ENCODE measurements at regions not wholly inside any gene's neighbourhood (a gene's known extent, or its start where the extent isn't known, plus 50 kb on each side); places are given as distances from the start of the nearest gene placed in this dataset.
"Not testable (repeated sequence)": the region's sequence is repeated elsewhere in the genome, so short reads cannot be mapped to it uniquely, and the experiment has no call there.

- not testable (repeated sequence) for DNase-seq
Measured at GRCh38 chr4:27075603-27076002, 215.0 kb downstream of the STIM2 start.

- DNase-seq, result no peak
Measured at GRCh38 chr4:27078934-27079455, 218.4 kb downstream of the STIM2 start.

GRCh38 chr4:27081675-27082586 lies 221.3 kb downstream of the STIM2 start:
- no peak for DNase-seq

- DNase-seq, result no peak
Measured at GRCh38 chr4:27082776-27083175, 222.1 kb downstream of the STIM2 start.

- DNase-seq, result peak; percentile 19 to 32
Measured at GRCh38 chr4:27084685-27085361, 224.2 kb downstream of the STIM2 start.

- no peak for DNase-seq
Measured at GRCh38 chr4:27085396-27085795, 224.8 kb downstream of the STIM2 start.

GRCh38 chr4:27087306-27088045 lies 226.8 kb downstream of the STIM2 start:
- DNase-seq, result no peak

- no peak for DNase-seq
Measured at GRCh38 chr4:27088491-27088890, 227.8 kb downstream of the STIM2 start.

GRCh38 chr4:27089186-27089585 lies 228.5 kb downstream of the STIM2 start:
- DNase-seq, result no peak

- DNase-seq, result no peak
Measured at GRCh38 chr4:27090406-27090805, 229.8 kb downstream of the STIM2 start.

GRCh38 chr4:27094224-27094623 lies 233.6 kb downstream of the STIM2 start:
- DNase-seq, result no peak

GRCh38 chr4:27094783-27095182 lies 234.1 kb downstream of the STIM2 start:
- no peak for DNase-seq

GRCh38 chr4:27096142-27096824 lies 235.6 kb downstream of the STIM2 start:
- DNase-seq, result no peak

GRCh38 chr4:27098034-27098433 lies 237.4 kb downstream of the STIM2 start:
- DNase-seq, result no peak

GRCh38 chr4:27100713-27101112 lies 240.1 kb downstream of the STIM2 start:
- no peak for DNase-seq

- DNase-seq, result no peak
Measured at GRCh38 chr4:27101126-27101525, 240.5 kb downstream of the STIM2 start.

GRCh38 chr4:27101561-27101960 lies 240.9 kb downstream of the STIM2 start:
- DNase-seq, result no peak

GRCh38 chr4:27111627-27112026 lies 251.0 kb downstream of the STIM2 start:
- no peak for DNase-seq

GRCh38 chr4:27112587-27112986 lies 251.9 kb downstream of the STIM2 start:
- no peak for DNase-seq

GRCh38 chr4:27115221-27115620 lies 254.6 kb downstream of the STIM2 start:
- no peak for DNase-seq

GRCh38 chr4:27117453-27117852 lies 256.8 kb downstream of the STIM2 start:
- no peak for DNase-seq

GRCh38 chr4:27119239-27119638 lies 258.6 kb downstream of the STIM2 start:
- no peak for DNase-seq

GRCh38 chr4:27121830-27122229 lies 261.2 kb downstream of the STIM2 start:
- no peak for DNase-seq

Measured in NCI-H1930 (cell line).